ENCODE measurements at regions not wholly inside any gene's neighbourhood (a gene's known extent, or its start where the extent isn't known, plus 50 kb on each side); places are given as distances from the start of the nearest gene placed in this dataset.

- no peak for TF ChIP-seq POLR2AphosphoS5 (IDR thresholded peaks at IDR 0.05; ENCODE audit: low read depth, low read length)
- TF ChIP-seq TAF1 (IDR thresholded peaks at IDR 0.05; ENCODE audit: borderline replicate concordance, insufficient read depth, low read length): no peak
- no peak for TF ChIP-seq FOXP2 (optimal IDR thresholded peaks at IDR 0.05; ENCODE audit: borderline replicate concordance, extremely low read depth, extremely low read length, insufficient read depth)
Measured at GRCh38 chr9:80012557-80013330, 441.0 kb downstream of the TLE4 start.
